Small intestine (tissue), 7 donors: ENCODE measurements at regions not wholly inside any gene's neighbourhood (a gene's known extent, or its start where the extent isn't known, plus 50 kb on each side); places are given as distances from the start of the nearest gene placed in this dataset.

Source experiments
- DNase-seq, 2 donors: peaks; one replicate each; pipeline versions ENCODE4 v3.0.0 to v3.0.0-alpha.2; 2013
- FAIRE-seq: peaks from 2 replicates; lab custom pipeline; 2012; peaks lifted over from hg19 to GRCh38; lab: Jason Lieb, UNC
- H3K27ac ChIP-seq, 3 donors: one replicate each; pipeline ENCODE4 v1.5.1; 2013; ENCODE audit warnings: low read length in 2 of 3, mild to moderate bottlenecking in 2 of 3, control low read depth in 1 of 3, inconsistent platforms in 1 of 3, low read depth in 1 of 3, moderate library complexity in 1 of 3
- H3K27me3 ChIP-seq, 3 donors: one replicate each; pipeline ENCODE4 v1.6.1; 2013; ENCODE audit warnings: low read length in 3 of 3, inconsistent platforms in 1 of 3; ENCODE audit not compliant: control insufficient read depth in 3 of 3, insufficient read depth in 3 of 3
- H3K36me3 ChIP-seq, 3 donors: one replicate each; pipeline ENCODE4 v1.6.1; 2013; ENCODE audit warnings: low read length in 3 of 3, inconsistent platforms in 1 of 3, low read depth in 1 of 3, mild to moderate bottlenecking in 1 of 3, moderate library complexity in 1 of 3; ENCODE audit not compliant: control insufficient read depth in 3 of 3, insufficient read depth in 2 of 3
- H3K4me1 ChIP-seq, 3 donors: one replicate each; pipeline ENCODE4 v1.6.1; 2013; ENCODE audit warnings: low read length in 2 of 3, inconsistent platforms in 1 of 3, low read depth in 1 of 3, mild to moderate bottlenecking in 1 of 3, moderate library complexity in 1 of 3; ENCODE audit not compliant: control insufficient read depth in 3 of 3, insufficient read depth in 2 of 3
- H3K4me3 ChIP-seq, 3 donors: one replicate each; pipeline ENCODE4 v1.5.1; 2013; ENCODE audit warnings: low read length in 3 of 3, control low read depth in 1 of 3, inconsistent platforms in 1 of 3, low read depth in 1 of 3, mild to moderate bottlenecking in 1 of 3, moderate library complexity in 1 of 3
- H3K9me3 ChIP-seq, 2 donors: one replicate each; pipeline ENCODE4 v1.6.1; 2013; ENCODE audit warnings: low read depth in 1 of 2, low read length in 1 of 2; ENCODE audit not compliant: control insufficient read depth in 2 of 2, insufficient read depth in 1 of 2
- WGBS, 3 donors: extraction: QIAGEN DNeasy Blood & Tissue Kit; methylation state at CpG; one replicate each; pipeline ENCODE4 v1.1.7; 2013; 5-methylcytosine and 5-hydroxymethylcytosine counted together
- donor health status: healthy with polysubstance abuse.
- donor health status: control.
- donor health status: control.
- donor health status: Bipolar disorder and iron deficiency.
- donor health status: healthy.

DNA sequence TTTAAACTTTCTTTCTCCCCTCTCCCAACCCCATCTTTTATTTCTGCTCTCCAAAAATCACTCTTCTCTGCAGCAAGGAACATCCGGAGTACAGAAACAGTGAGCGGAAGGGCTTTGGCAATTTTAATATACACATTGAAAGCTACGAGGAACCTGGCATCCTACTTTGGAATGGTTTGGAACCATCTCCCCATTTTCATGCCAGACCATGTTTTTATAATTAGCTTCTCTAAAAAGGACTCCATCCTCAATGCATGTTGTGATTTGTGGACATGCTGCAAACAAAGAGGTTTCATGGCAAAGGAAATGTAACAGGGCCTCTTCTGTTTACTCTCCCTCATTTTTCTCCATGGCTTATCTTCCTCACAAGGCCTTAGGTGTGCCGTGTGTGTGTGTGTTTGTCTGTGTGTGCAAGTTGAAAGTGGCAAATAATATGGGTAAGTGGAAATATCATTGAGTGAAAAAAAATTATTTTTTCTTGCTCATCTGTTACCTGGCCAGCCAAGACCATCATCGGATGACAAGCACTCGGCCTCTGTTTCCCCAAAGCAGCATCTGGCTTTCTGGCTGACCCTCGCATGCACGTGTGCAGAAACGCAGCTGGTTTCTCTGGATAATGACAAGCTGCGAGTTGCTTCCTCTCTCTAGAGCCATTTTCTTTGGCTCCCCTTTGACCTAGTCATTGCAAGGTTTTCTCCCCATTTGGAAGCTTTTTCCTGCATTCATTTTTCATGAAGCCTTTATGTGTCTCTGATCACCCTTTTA, 585.0 kb downstream of the TMEM114 start:
- H3K4me1 ChIP-seq: no peaks in the 10 kb centered on the region
- DNase-seq: no peak
- FAIRE-seq: no peak
- H3K27ac ChIP-seq: no peak overlapping the region
- H3K36me3 ChIP-seq: no peaks in the 10 kb centered on the region
- no peak overlapping the region for H3K4me3 ChIP-seq
- H3K9me3 ChIP-seq: no peaks in the 10 kb centered on the region
- no peaks in the 10 kb centered on the region for H3K27me3 ChIP-seq
- WGBS, 3 donors: 63 to 72% (median 67%) methylated on average over 10 of the region's 10 CpGs

GRCh38 chr16:7998789-7999453, 591.4 kb downstream of the TMEM114 start:
- Histone ChIP-seq H3K27ac (no peak overlapping the region), H3K9me3 (no peaks in the 10 kb centered on the region), H3K4me1 (no peaks in the 10 kb centered on the region), H3K27me3 (no peaks in the 10 kb centered on the region), H3K36me3 (no peaks in the 10 kb centered on the region), H3K4me3 (no peak overlapping the region)
- no peak for DNase-seq
- FAIRE-seq: no peak
- 82 to 85% (median 84%) methylated on average over 11 of the region's 11 CpGs for WGBS, 3 donors

DNA sequence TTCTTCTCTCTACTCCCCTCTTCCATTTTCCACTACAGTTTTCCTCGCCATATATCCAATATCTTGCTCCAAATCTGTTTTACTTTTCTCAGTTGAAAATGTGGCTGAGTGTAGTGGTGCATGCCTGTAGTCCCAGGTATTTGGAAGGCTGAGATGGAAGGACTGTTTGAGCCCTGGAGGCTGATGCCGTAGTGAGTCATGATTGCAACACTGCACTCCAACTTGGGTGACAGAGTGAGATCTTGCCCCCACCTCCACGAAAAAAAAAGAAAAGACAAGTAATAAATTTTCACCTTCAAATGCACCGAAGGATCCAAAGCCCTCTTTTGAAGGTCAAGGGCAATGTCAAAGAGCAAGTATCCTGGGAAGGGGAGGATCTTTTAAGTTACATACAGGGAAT, 592.3 kb downstream of the TMEM114 start:
- FAIRE-seq: no peak
- Histone ChIP-seq H3K4me3 (no peak overlapping the region), H3K4me1 (no peaks in the 10 kb centered on the region), H3K36me3 (no peaks in the 10 kb centered on the region), H3K9me3 (no peaks in the 10 kb centered on the region), H3K27me3 (no peaks in the 10 kb centered on the region), H3K27ac (no peak overlapping the region)
- no peak for DNase-seq
- WGBS, 3 donors: 64 to 73% (median 66%) methylated on average over 4 of the region's 4 CpGs

DNA sequence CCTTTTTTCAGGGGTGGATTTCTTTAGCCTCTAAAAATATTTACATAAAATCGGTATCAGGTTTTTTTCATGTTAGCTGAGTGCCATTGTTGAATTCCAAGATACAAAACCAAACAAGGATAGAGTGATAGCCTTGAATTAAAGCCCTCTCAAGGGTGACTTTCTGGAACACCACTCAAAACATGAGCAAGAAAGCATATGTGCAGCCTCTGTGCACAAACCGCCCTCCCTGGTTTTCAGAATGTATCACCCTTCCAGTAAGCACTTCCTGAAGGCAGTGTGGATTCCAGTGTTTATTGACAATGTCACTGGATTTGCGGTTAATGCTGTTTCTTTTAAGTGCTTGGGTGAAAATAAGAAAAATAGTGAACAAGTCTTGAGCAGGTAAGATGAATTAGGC, 597.7 kb downstream of the TMEM114 start:
- H3K27me3 ChIP-seq: no peaks in the 10 kb centered on the region
- FAIRE-seq (no peak), DNase-seq (no peak)
- H3K4me3 ChIP-seq: no peak overlapping the region
- H3K4me1 ChIP-seq: no peaks in the 10 kb centered on the region
- no peak overlapping the region for H3K27ac ChIP-seq
- WGBS, 3 donors: 43 to 52% (median 50%) methylated on average over 3 of the region's 3 CpGs
- H3K9me3 ChIP-seq: no peaks in the 10 kb centered on the region
- no peaks in the 10 kb centered on the region for H3K36me3 ChIP-seq

- Histone ChIP-seq H3K27me3 (no peaks in the 10 kb centered on the region), H3K4me3 (no peak overlapping the region), H3K36me3 (no peaks in the 10 kb centered on the region), H3K9me3 (no peaks in the 10 kb centered on the region), H3K4me1 (no peaks in the 10 kb centered on the region), H3K27ac (no peak overlapping the region)
- FAIRE-seq (no peak), DNase-seq (no peak)
- WGBS, 3 donors: 72 to 75% (median 73%) methylated on average over 11 of the region's 11 CpGs
Measured at GRCh38 chr16:7990626-7991260, 599.6 kb downstream of the TMEM114 start.

DNA sequence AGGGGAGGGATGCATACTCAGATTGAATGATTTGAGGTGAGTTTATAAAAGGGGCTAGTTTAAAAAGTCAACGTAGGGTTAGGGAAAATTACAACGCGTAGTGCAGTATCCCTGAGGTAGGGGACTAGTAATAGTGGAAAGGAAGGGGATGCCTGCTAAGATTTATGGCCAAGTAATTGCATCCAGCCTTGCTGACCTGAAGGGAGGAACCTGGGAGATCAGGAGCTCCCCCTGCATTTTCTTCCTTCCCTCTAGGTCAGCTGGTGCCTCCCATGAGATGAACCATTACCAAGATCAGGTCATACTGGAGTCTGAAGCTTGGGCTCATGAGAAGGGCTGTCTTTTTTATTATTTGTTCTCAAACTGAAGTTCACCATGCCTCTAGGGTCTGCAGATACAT, 606.6 kb downstream of the TMEM114 start:
- WGBS, 3 donors: 49 to 80% (median 63%) methylated on average over 3 of the region's 3 CpGs
- Histone ChIP-seq H3K36me3 (no peaks in the 10 kb centered on the region), H3K27me3 (no peaks in the 10 kb centered on the region), H3K4me3 (no peak overlapping the region), H3K27ac (no peak overlapping the region), H3K4me1 (no peaks in the 10 kb centered on the region), H3K9me3 (no peaks in the 10 kb centered on the region)
- DNase-seq: no peak
- no peak for FAIRE-seq

DNA sequence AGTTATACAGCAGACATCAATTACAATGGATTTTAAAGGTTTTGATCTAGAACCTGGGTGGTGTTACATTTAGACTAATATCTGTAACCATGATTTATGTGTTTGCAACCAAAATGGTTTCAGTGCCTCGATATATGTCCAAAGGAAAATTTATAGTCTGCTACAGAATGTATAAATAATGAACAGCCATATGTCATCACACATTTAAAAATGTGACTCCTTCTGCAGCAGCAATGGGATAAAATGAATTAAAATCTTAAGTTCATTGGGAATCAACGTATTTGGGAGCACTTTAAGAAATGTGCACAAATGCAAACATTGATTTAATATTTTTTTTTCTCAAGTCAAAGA, 610.2 kb downstream of the TMEM114 start:
- no peaks in the 10 kb centered on the region for H3K36me3 ChIP-seq
- FAIRE-seq: no peak
- DNase-seq: no peak
- no peaks in the 10 kb centered on the region for H3K27me3 ChIP-seq
- no peak overlapping the region for H3K4me3 ChIP-seq
- no peaks in the 10 kb centered on the region for H3K9me3 ChIP-seq
- WGBS, 3 donors: 40 to 55% (median 54%) methylated on average over 2 of the region's 2 CpGs
- no peak overlapping the region for H3K27ac ChIP-seq
- no peaks in the 10 kb centered on the region for H3K4me1 ChIP-seq

GRCh38 chr16:7979448-7980132, 610.7 kb downstream of the TMEM114 start:
- Histone ChIP-seq H3K9me3 (no peaks in the 10 kb centered on the region), H3K4me1 (no peaks in the 10 kb centered on the region), H3K36me3 (no peaks in the 10 kb centered on the region), H3K27ac (no peak overlapping the region), H3K4me3 (no peak overlapping the region), H3K27me3 (no peaks in the 10 kb centered on the region)
- no peak for FAIRE-seq
- no peak for DNase-seq
- 75 to 84% (median 79%) methylated on average over 18 of the region's 18 CpGs for WGBS, 3 donors
